ENCODE measurements at regions not wholly inside any gene's neighbourhood (a gene's known extent, or its start where the extent isn't known, plus 50 kb on each side); places are given as distances from the start of the nearest gene placed in this dataset.

- RAD21 ChIA-PET (ENCODE audit: low non-redundant PET in 1 of 2, low total read pairs in 2 of 2, uncharacterized antibody in 2 of 2, unreplicated experiment in 2 of 2) = no interaction called here
These were observed 1507.6 kb downstream of the PCDH9 start for GRCh38 chr13:65722506-65722905.

GRCh38 chr13:65719831-65720230, 1510.3 kb downstream of the PCDH9 start:
- RAD21 ChIA-PET (ENCODE audit: low non-redundant PET in 1 of 2, low total read pairs in 2 of 2, uncharacterized antibody in 2 of 2, unreplicated experiment in 2 of 2) = no interaction called here
- Histone ChIP-seq H3K27ac (ENCODE audit: low read depth, low read length) (no peak overlapping the region), H3K4me2 (ENCODE audit: low read length) (no peak overlapping the region), H3K27me3 (ENCODE audit: insufficient read depth, low read length) (no peaks in the 10 kb centered on the region), H3K4me1 (ENCODE audit: control insufficient read depth in 1 of 2, insufficient read depth in 2 of 2, low read length in 2 of 2) (no peaks in the 10 kb centered on the region), H3K4me3 (replicated peaks in 1 of 2; ENCODE audit: low read depth in 1 of 2, low read length in 2 of 2) (no peak overlapping the region), H3K9me3 (ENCODE audit: control insufficient read depth in 1 of 2, insufficient read depth in 1 of 2, low read depth in 1 of 2, low read length in 2 of 2) (no peaks in the 10 kb centered on the region), H3K79me2 (ENCODE audit: insufficient read depth, low read length) (no peaks in the 10 kb centered on the region), H2AFZ (ENCODE audit: low read depth, low read length, poor library complexity, severe bottlenecking) (no peak overlapping the region), H3K9ac (ENCODE audit: low read length) (no peak overlapping the region), H3K36me3 (ENCODE audit: control insufficient read depth in 1 of 2, insufficient read depth in 2 of 2, low read length in 2 of 2) (no peaks in the 10 kb centered on the region), H3K9me2 (ENCODE audit: insufficient read depth) (no peaks in the 10 kb centered on the region), H4K20me1 (ENCODE audit: insufficient read depth) (no peaks in the 10 kb centered on the region)
- TF ChIP-seq CTCF (IDR thresholded peaks at IDR 0.05 in 2 of 3, conservative IDR thresholded peaks at IDR 0.05 in 1 of 3; ENCODE audit: borderline replicate concordance in 1 of 3, insufficient read depth in 1 of 3, low read depth in 2 of 3, low read length in 2 of 3) = no peak
- TF ChIP-seq ZFX (IDR thresholded peaks at IDR 0.05) = no peak
- no peak for TF ChIP-seq SIN3A (IDR thresholded peaks at IDR 0.05; ENCODE audit: low read depth)
- TF ChIP-seq CEBPB (IDR thresholded peaks at IDR 0.05; ENCODE audit: low read depth) = no peak
- no peak for TF ChIP-seq TCF7L2 (IDR thresholded peaks at IDR 0.05; ENCODE audit: borderline replicate concordance, extremely low read depth, insufficient read depth, insufficient read length)
- TF ChIP-seq REST (IDR thresholded peaks at IDR 0.05; ENCODE audit: low read depth) = no peak
- BruUV-seq (replicated peaks) = no TSS peak
- CTCF ChIA-PET = no interaction called here
- ATAC-seq = no peak
- POLR2A ChIA-PET = no interaction called here
- intact Hi-C loops (cut with micrococcal nuclease) = no loop called here
- no peak for DNase-seq (ENCODE audit: low read depth, low spot score)

More at GRCh38 chr13:65722506-65722905, 1507.6 kb downstream of the PCDH9 start:
- no peaks in the 10 kb centered on the region for H3K27me3 ChIP-seq (ENCODE audit: insufficient read depth, low read length)
- no peaks in the 10 kb centered on the region for H3K9me2 ChIP-seq (ENCODE audit: insufficient read depth)
- ATAC-seq (no peak), DNase-seq (ENCODE audit: low read depth, low spot score) (no peak)
- ChIA-PET CTCF (no interaction called here), POLR2A (no interaction called here)
- intact Hi-C loops (cut with micrococcal nuclease) = no loop called here
- no TSS peak for BruUV-seq (replicated peaks)
- H3K9ac ChIP-seq (ENCODE audit: low read length) = no peak overlapping the region
- H4K20me1 ChIP-seq (ENCODE audit: insufficient read depth) = no peaks in the 10 kb centered on the region
- no peaks in the 10 kb centered on the region for H3K9me3 ChIP-seq (ENCODE audit: control insufficient read depth in 1 of 2, insufficient read depth in 1 of 2, low read depth in 1 of 2, low read length in 2 of 2)
- H3K4me1 ChIP-seq (ENCODE audit: control insufficient read depth in 1 of 2, insufficient read depth in 2 of 2, low read length in 2 of 2) = no peaks in the 10 kb centered on the region
- no peaks in the 10 kb centered on the region for H3K36me3 ChIP-seq (ENCODE audit: control insufficient read depth in 1 of 2, insufficient read depth in 2 of 2, low read length in 2 of 2)
- H2AFZ ChIP-seq (ENCODE audit: low read depth, low read length, poor library complexity, severe bottlenecking) = no peak overlapping the region
- no peak overlapping the region for H3K4me3 ChIP-seq (replicated peaks in 1 of 2; ENCODE audit: low read depth in 1 of 2, low read length in 2 of 2)
- no peak overlapping the region for H3K4me2 ChIP-seq (ENCODE audit: low read length)
- H3K27ac ChIP-seq (ENCODE audit: low read depth, low read length) = no peak overlapping the region
- no peak for TF ChIP-seq EGR1 (IDR thresholded peaks at IDR 0.05; ENCODE audit: low read depth)
- TF ChIP-seq MAX (IDR thresholded peaks at IDR 0.05) = no peak
- no peak for TF ChIP-seq EZH2 (IDR thresholded peaks at IDR 0.05)
- no peak for TF ChIP-seq POLR2A (IDR thresholded peaks at IDR 0.05; ENCODE audit: borderline replicate concordance, extremely low read depth, insufficient read depth, insufficient read length)
- TF ChIP-seq FOSL1 (IDR thresholded peaks at IDR 0.05; ENCODE audit: low read depth) = no peak
- TF ChIP-seq RAD21 (IDR thresholded peaks at IDR 0.05; ENCODE audit: low read depth) = no peak
- no peak for TF ChIP-seq SIN3A (IDR thresholded peaks at IDR 0.05; ENCODE audit: low read depth)
- H3K79me2 ChIP-seq (ENCODE audit: insufficient read depth, low read length) = no peaks in the 10 kb centered on the region

All from HCT116 (cell line).